ENCODE measurements at regions not wholly inside any gene's neighbourhood (a gene's known extent, or its start where the extent isn't known, plus 50 kb on each side); places are given as distances from the start of the nearest gene placed in this dataset.
"Not testable (repeated sequence)": the region's sequence is repeated elsewhere in the genome, so short reads cannot be mapped to it uniquely, and the experiment has no call there.

DNA sequence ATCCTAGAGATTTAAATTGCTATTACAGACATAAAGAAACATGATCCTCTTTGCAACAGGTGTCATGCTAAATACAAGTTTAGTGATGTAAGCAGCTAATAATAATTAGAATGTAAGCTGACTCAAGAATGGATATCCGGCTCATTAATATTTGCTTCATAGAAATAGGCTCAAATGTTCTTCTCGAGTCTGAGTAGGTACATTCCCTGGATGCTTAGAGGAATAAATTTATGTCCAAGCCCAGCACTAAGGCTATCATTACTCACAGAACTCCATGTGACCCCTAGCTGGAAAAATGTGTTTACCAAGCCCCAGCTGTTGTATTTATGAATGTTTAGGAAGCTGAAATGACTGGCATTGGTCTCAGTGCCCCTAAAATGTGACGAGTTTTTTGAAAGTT lies 87.6 kb upstream of the TSPAN7 start:
- DNase-seq = no peak

DNA sequence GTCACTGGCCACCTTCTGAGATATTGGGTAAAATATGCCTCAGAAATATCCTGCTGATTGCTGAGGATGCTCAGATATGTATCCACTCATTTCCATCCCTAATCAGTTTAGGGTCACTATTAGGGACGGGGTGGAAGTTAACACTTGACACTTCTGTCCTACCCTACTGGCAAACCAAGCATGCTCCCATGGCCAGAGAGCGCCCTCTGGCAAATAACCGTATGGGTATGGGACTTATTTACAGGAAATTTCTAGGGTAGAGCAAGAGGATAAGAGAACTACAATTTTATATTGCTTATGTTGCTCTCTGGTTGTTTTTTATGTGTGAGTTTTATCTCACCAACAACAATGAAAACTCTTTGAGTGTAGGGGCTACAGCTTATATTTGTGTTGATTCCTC lies 86.8 kb upstream of the TSPAN7 start:
- no peak for DNase-seq

DNA sequence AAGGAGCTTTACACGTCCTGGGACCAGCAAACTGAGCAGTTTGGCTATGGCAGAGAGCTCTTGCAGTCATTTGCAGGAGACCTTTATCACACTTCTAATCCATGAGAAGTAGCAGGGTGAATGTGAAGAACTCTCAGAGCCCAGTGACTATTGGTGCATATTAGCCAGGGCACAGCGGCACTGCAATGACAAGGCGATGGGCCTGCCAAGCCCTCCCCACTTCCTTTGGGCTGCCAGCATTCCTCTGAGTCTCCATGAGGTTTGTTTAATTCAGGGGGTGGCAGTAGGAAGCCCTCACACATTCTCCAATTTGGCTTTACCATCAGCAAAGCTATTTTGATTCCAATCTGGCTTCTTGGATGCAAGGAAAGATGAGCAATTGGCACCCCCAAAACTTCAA lies 79.2 kb upstream of the TSPAN7 start:
- DNase-seq = no peak

DNA sequence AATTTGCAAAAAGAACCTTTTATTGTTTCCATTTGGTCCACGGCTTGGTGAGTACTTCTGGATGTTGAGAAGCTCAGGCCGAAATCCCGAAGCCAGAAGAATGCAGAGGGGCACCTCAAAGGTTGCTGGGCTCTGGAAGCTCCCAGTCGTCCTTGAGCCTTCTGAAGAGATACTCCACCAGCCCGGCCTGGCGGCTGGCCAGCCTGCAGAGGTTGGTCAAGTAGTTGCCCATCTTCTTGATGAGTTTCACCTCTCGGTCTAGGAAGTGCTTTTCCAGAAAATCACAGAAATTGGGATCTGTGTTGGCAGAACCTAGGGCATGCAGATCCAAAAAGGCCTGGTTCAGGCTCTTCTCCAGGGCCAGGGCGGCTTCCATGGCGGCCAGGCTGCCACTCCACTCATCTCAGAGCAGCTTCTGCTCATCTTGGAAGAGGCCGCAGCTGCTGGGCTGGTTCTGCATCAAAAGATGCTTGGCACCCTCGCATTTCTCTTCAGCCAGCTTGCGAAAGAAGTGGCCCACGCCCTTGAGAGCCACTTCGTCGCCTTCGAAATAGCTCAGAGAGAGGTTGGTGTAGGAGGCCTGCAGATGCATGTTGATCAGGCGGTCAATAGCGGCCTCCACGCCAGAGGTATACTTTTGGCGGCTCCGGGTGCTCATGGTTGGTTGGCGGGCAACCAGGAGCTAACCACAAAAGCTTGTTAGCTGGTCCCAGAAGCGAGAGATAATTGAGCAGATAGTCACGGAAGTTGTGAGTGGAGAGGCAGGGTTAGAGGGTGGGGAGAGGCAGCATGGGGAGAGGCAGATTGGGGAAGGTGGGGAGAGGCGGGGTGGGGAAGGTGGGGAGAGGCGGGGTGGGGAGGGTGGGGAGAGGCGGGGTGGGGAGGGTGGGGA lies 76.5 kb upstream of the TSPAN7 start:
- peak; percentile 43 for DNase-seq

GRCh38 chrX:38489341-38489740 lies 72.0 kb upstream of the TSPAN7 start:
- no peak for DNase-seq

DNA sequence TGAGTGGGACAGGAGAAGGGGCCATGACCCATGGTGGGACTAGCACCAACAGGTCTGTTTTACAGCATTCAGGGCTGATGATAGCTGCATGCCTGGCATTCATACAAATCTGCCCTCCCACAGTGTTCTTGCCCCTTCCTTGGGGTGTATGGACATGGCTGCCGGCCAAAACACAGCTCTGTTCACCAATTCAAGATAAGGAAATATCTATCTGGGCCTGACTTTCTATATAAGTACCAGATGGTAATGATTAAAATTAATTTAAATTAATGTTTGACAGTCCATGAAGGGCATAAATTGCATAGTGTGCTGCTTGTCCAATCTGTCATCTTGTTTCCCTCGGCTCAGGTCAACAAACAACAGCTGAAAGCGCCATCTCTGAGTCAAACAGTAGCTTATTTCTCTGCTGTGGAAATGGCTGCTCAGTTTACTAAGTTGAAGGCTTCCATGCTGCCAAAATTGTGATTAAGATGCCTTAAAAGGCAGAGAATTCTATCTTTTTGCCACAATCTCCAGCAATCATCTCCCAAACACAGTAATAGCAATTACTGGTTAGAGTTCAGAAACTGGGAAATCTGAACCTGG lies 67.0 kb upstream of the TSPAN7 start:
- DNase-seq = no peak

DNA sequence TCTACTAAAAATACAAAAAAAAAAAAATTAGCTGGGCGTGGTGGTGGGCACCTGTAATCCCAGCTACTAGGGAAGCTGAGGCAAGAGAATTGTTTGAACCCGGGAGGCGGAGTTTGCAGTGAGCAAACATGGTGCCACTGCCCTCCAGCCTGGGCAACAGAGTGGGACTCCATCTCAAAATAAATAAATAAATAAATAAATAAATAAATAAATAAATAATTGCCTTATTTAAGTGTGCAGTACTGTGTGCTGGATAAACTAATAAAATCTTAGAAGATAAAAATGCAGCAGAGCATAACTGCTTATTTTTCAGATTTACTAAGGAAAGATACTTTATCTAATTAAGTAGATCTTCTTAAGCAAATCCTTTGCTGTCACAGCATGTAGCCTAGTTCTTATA lies 61.7 kb upstream of the TSPAN7 start:
- DNase-seq = not testable (repeated sequence)

GRCh38 chrX:38500141-38500540 lies 61.2 kb upstream of the TSPAN7 start:
- no peak for DNase-seq

DNA sequence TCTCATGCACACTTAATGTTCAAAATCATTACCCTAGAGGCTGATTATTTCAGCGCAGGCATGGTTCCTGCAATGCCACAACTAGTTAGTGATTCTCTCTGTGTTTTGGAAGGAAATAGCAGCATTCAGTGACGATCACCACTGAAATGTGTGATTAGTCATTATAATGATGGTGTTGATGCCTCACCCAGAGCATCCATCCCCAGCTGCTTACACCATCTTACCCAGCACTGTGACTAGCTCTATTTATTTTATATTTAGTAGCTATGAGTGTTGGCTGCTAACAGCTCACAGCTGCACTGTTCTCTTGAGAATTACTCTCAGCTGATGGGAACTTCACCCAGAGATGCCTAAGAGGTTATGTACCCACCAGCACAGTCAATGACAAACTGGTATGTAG lies 60.5 kb upstream of the TSPAN7 start:
- DNase-seq = no peak

- DNase-seq = no peak
Measured at GRCh38 chrX:38505583-38505982, 55.8 kb upstream of the TSPAN7 start.
